ENCODE measurements at regions not wholly inside any gene's neighbourhood (a gene's known extent, or its start where the extent isn't known, plus 50 kb on each side); places are given as distances from the start of the nearest gene placed in this dataset.

DNA sequence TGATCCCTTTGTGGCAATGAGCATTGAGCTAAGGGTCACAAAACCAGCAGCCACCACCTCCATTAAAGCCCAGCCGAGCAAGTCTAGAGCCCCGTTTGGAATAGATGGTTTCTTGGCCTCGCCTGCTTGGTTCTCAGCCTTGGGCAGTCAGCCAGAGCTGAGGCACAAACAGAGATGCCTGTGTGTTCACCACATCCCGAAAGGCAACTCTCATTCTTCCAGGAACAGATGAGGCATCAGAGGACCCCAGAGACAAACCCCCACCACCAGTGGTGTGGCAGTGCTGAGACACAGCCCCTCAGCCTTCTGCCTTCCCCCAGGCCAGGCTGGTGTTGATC is 203.3 kb upstream of the ZMIZ1 start:
- TF ChIP-seq CTCF (IDR thresholded peaks at IDR 0.05) (no peak), EZH2 (IDR thresholded peaks at IDR 0.05; ENCODE audit: borderline replicate concordance, insufficient read depth, low read depth, low read length, poor library complexity, severe bottlenecking) (no peak)
